AG20443 (cell line): ENCODE measurements at regions not wholly inside any gene's neighbourhood (a gene's known extent, or its start where the extent isn't known, plus 50 kb on each side); places are given as distances from the start of the nearest gene placed in this dataset.

Experiments used
- DNase-seq: peaks from one replicate; pipeline ENCODE4 v3.0.0; 2012; ENCODE audit warnings: low spot score, mixed read lengths

DNA sequence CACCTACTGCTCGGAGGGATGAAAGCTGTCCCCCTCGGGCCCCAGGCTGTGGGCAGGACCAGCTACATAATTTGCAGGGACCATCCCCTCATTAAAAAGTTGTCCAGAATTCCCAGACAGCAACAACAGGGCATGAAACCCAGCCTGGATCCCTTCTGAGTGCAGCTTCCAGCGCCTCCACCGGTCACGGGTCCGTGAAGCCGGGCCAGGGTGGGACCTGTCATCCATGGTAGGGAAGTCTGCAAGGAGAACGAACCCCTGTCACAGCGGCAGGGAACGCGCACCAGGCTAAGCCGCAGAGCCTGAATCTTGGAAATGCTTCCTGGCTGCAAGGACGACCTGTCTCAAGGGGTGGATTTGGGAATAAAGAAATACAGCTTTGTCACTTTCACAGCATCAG, 214.2 kb downstream of the RBFOX3 start:
- DNase-seq = no peak

DNA sequence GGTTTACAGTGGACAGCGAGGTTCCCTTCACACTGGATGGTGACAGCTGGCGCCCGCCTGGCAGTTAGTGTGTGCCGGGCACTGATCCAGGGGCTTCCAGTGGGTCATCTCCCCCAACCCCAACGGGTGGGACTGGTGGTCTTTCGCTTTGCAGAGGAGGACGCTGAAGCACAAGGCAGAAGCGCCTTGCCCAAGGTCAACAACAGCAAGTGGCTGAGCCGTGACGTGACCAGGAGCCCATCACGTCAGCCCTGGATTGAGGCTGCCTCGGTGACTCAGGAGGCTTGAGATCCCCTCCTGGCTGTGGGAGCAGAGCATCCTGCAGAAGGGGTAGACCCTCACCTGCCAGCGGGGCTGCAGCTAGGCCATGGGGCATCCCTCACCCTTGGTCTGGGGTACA, 215.3 kb downstream of the RBFOX3 start:
- no peak for DNase-seq

DNA sequence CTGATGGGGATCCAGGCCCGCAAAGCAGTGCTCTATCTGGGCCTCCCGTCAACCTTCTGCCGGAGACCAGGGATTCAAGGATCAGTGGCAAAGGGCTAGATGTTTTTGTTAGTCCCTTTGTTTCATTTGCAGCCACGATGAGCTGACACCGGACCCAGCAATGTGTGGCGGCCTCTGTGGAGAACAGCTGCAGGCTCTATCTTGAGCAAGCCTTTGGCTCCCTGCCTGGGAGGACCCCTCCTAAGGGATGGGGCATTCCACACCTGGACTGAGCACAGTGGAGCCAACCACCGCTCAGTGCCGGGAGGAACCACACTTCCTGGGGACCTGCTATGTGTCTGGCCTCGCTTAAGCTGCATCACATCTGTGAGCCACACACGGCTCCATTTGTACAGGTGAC, 215.8 kb downstream of the RBFOX3 start:
- DNase-seq = no peak

DNA sequence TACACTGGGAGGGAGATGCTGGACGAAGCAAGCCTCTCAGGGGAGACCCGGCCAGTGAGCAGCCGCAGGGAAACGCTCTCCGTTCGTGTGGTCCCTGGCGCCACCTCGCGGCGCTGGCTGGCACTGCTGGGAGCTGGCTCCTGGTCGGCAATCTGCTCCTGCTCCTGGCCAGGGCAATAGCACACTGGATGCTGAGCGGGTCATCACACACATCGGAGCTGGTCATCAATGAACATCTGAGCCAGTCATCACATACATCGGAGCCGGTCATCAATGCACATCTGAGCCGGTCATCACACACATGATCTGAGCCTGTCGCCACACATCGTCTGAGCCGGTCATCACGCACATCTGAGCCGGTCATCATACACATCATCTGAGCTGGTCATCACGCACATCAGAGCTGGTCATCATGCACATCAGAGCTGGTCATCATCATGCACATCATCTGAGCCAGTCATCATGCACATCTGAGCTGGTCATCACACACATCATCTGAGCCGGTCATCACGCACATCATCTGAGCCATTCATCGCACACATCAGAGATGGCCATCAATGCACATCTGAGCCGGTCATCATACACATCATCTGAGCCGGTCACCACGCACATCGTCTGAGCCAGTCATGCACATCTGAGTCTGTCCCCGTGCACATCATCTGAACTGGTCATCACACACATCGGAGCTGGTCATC, 217.3 kb downstream of the RBFOX3 start:
- peak; percentile 93 for DNase-seq

DNA sequence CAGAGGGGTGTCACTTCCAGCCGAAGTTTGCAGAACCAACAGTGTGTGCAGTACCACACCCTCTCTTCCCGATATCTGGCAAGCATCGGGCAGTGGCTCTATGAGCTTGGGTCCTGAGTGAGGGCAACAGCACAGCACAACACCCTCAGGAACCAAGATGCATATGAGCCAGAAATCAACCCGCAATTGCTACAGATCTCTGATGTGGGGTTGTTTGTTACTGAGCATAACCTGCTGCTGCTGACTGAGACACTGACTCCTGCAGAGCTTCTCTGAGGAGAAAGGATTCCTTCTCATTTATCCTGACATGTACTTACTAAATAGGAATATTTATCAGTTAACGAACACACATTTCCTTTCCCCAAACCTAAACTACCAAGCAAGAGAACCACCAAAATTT, 218.3 kb downstream of the RBFOX3 start:
- DNase-seq = no peak

DNA sequence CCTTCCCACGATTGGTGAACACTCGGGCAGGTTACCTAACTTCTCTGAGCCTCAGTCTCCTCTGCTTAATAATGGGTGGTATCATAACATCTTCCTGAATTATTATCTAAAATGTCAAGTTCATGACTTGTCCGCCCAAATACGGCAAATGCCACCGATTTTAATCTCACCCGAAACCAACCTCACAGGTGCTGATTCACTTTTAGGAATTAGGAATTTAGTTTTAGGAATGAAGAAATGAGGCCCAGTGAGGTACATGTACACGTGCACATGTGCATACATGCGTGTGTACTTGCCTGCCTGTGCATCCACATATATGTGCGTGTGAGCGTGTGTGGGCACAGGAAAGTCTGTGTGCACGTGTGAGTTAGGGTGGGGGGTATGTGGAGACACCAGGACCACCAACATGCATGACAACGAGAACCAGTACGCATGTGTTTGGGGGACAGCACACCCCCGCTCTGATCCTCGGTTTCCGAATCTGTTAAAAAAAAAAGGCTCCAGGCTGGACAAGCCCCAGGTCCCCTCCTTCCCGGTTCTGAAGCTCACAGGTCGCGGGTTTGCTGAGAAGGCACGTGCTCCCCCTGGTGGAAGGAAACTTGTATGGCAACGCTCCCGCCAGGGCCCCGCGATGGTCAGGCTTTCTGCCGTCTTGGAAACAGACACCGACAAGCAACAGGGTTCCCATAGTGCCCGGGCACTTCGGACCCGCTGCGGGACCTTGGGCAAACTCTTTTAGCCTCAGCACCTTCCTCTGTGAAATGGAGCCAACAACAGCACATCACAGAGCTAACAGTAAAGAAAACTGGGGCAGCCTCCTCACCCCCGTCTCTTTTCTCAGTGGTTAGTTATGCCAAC, 219.2 kb downstream of the RBFOX3 start:
- peak; percentile 91 for DNase-seq

DNA sequence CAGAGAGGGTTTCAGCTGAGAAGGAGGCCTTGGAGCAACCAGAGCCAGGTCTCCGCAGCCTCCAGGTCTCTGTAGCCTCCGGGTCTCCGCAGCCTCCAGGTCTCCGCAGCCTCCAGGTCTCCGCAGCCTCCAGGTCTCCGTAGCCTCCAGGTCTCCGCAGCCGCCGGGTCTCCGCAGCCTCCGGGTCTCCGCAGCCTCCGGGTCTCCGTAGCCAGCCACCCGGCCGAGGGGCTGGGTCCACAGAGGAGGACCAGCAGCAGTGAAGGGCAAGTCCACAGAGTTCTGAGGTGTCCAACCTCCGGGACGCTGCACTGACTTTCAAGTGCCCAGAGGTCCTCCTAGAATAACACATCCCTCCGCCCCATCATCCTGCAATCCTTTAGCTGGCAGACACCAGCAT, 221.0 kb downstream of the RBFOX3 start:
- DNase-seq = no peak

DNA sequence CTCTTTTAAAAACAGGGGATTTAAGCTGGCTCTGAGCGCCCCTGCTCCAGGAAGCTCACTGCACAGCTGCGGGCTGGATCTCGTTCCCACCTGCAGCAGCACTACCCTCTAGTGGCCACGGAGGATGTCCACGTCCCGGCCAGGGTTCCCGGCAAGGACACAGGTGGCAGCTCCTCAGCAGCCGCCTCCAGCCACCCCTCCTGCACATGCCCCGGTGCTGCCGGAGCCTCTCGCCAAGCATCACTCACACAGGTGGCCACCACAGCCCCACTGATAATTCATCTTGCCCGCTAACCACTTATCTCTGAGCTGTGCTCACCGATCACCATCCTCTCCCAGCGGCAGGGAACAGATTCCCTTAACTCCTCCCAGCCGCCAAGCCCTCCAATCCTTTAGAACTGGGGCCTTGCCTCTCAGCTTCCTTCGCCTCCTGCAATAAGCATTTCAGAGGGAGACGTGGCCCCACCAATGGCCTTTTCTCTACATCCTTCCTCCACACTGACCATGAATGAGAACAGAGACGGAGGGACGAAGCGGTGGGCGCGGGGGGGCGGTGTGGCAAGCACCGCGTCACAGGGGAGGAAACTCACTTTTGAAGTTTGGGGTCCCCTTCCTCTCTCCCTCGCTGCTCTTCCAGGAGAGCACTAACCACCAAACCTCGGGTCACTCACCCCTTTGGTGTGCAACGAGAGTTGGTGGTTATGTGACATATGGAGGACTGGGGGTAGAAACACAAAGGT, 222.1 kb downstream of the RBFOX3 start:
- DNase-seq = peak; percentile 89

DNA sequence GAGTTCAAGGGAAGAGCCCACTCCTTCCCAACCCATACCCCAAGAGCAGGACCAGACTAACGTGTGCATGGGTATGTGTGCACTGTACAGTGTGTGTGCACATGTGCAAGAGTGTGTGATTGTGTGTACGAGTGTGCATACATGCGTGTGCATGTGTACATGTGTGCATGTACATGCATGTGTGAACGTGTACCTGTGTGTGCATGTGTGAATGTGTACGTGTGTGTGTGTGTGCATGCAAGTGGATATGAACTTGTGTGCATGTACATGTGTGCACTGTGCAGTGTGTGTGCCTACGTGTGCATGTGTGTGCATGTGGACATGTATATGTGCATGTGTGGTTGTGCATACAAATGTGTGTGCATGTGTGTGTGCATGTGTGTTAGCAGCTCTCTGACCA, 223.1 kb downstream of the RBFOX3 start:
- no peak for DNase-seq

DNA sequence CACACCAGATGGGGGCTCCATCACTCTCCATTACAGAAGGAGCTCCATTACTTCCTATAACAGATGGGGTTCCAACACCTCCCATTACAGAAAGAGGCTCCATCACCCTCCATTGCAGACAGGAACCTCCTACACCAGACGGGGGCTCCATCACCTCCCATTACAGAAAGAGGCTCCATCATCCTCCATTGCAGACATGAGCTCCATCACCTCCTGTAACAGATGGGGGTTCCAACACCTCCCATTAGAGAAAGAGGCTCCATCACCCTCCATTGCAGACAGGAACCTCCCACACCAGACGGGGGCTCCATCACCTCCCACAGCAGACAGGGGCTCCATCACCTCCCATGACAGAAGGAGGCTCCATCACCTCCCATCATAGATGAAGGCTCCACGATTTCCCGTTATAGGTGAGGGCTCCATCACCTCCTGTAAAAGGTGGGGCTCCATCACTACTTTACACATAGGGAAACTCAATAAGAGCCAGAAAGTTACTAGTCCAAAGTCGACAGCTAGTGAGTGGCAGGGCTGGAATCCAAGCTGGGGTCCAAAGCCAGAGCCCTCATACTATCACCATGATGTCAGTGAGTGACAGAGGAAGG, 224.8 kb downstream of the RBFOX3 start:
- no peak for DNase-seq

DNA sequence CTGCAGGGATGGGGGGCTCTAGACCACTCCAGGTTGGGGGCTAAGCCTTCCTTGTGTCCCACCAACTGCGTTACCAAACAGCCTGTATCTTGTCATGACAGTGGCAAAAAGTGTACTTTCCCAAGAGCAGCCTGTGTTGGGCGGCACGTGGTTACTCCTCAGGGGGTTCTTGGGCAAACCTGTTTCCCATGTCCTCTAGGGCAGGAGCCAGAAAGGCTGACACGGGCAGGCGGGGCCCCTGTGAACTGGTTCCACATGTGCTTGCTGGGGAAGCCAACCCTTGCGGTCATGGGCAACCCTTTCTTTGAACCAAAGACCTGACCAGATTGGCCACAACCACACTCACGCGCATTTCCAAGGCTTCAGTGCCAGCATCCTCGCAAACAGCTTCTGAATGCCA, 228.5 kb downstream of the RBFOX3 start:
- DNase-seq = no peak

DNA sequence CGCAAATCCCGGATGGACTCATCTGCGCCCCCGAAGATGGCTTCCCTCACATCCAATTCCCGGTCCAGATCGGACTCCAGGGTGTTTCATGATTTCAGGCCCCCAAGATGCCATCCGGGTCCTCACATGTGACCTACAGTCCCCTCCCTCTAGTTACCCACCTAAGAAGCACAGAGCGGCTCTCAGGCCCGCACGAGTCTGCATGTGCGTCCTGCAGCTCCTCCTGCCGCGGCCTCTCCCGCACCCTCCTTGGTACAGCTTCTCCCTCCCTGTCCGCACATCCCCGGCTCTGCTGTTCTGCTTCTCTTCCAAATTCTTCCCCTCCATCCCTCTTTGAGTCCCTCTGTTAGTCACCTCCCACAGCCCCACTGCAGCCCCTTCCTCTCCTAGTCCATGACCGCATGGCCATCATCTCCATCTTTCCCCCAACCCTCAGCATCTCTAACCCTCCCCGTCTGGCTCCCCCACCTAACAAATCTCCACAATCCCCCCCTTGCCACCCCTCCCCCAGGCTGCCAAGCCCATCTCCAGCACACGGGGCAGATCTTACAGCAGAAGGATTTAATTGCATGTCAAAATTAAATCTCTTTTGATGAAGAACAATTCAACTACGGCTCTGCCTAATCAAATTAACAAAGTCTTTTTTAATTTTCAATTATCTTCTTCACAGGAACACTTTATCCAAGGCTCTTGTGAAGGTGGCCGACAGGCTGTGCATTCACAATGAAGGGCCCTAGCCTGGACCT, 231.0 kb downstream of the RBFOX3 start:
- DNase-seq = no peak

DNA sequence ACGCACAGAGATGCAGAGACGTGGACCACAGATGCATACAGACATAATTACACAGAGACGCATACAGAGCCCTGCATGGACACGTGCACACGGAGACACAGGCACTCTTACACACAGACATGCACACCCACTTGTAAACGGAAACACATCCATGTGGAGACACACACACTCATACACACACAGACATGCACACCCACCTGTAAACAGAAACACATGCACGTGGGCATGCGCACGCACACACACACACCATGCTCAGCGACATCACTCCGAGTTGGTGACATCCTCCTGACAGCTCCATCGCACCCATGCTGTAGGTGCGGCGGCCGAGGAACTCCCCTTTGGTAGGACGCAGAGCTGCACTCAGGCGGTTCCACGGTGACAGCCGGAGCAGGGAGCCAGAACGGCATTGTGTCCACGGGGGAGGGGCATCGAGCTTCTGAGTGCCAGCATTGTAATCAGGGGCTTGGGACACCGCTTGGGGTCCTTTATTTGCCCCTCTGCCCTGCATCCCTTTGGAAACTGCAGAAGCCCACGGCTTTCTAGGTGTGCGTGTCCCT, 233.5 kb downstream of the RBFOX3 start:
- no peak for DNase-seq

DNA sequence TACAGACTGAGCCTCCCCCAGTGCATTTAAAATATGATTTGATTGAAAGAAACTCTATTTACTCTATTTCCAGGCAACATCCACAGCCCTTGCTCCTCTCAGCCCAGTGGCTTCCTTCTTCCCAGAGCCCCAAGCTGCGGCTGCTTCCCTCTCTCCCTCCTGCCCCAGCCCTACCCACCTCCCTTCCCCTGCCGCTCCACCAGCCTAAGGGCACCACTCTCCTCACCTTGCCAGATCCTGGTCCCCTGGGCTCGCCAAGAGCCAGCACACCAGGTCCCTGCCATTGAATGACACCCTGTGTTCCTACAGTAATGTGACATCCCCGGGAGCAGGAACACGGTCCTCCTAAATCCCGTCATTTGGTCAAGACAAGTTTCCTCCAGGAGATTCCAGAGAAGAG, 236.0 kb downstream of the RBFOX3 start:
- DNase-seq = no peak

DNA sequence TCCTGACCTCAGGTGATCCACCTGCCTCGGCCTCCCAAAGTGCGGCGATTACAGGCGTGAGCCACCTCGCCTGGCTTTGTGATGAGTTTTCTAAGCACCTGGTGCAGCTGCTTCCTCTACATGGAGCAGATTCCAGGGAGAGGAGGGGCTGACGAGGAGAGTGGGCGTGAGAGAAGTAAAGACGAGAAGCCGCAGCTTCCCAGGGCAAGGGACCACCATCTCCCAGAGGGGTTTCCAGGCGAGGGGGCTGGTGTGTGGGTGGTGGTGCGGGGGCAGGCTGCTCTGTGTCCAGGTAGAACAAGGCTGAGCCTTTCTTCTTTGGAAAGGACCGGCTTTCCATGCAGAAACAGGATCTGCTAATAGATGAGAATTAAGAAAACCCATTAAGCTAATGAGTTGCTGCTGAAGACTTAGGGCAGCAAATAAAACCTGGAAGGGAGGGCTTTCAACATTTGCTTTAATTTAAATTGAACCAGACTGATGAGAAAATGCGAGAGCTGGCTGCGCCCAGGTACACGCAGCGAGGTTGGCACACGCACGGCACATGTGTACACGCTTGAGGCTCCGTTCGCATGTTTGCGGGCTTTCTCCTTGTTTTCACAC, 236.7 kb downstream of the RBFOX3 start:
- no peak for DNase-seq

DNA sequence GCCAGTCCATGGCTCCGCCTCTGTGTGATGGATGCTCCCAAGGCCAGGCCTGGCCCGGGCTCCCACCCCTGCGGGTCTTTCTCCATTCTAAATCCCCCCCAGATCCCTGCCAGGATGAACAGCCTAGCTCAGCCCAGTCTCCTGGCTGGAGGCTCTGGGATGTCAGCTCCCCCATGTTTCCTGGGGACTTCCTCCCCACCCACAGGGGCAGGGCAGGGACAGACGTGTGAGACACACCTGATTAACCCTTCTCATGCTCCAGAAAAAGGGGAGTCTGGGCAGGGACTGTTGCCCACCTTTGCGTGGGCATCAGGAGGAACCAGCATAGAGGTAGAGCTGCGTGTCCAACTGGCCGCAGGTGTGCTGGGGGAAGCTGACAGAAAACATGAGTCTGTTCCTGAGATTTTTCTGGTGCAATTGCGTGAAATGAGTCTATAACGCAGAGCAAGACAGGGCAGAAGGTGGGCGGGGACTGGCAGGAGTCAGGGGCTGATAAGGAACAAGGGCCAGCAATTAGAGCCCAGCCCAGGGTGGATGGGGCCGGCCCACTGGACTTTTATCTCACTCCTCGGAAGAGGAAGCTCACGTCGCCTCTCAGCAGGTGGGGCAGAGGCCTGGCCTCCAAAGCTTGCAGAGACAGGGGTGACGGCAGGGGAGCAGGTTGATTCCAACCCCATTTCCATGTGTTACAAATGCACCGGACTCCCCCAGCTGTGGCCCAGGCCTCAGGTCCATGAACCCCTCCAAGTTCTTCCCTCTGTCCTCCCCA, 238.2 kb downstream of the RBFOX3 start:
- no peak for DNase-seq

DNA sequence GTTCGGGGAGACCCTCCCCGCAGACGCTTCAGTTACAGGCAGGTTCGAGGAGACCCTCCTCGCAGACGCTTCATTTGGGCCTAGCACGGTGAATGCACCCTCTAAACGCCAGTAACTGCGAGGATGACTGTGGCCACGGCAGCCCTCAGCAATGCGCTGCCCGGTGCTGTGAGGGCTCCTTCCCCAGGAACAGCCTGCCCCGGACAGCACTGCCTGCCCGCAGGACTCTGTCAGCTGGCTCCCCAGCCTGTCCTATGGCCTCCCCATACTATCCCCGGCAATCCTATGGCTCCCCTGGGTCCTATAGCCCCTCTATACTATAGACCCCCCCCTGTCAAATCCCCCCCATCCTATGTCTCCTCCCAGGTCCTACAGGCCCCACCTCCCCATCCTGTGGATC, 238.9 kb downstream of the RBFOX3 start:
- DNase-seq = no peak

DNA sequence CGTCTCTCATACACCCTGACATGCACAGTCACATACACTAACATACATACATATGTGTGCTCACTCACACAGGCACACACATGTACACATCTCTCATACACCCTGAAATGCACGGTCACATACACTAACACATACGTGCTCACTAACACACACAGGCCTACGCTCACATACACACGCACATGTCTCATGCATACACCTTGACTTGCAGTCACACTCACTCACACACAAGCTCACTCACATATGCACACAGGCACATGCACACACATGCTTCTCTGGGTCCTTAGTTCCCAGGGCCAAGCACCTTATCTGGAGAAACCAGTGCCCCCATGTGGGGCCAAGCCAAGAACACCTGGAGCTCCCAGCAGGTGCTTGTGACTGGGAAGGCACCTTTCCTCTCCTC, 240.3 kb downstream of the RBFOX3 start:
- DNase-seq = no peak

DNA sequence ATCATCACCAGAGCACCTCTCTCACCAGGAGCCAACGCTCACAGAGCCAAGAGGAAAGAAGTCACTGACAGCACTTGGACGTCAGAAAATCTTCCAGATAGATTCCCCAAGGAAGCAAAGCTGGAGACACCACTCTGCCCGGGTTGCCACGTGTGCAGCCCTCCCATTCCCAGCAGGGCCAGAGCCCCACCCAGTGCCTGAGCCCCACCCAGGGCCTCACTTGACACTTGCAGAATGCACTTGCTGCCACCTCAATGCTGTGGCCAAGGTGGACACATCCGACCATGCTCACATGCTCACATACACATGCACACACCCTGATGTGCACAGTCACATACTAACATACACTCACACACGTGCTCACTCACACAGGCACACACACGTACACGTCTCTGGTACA, 240.7 kb downstream of the RBFOX3 start:
- no peak for DNase-seq

DNA sequence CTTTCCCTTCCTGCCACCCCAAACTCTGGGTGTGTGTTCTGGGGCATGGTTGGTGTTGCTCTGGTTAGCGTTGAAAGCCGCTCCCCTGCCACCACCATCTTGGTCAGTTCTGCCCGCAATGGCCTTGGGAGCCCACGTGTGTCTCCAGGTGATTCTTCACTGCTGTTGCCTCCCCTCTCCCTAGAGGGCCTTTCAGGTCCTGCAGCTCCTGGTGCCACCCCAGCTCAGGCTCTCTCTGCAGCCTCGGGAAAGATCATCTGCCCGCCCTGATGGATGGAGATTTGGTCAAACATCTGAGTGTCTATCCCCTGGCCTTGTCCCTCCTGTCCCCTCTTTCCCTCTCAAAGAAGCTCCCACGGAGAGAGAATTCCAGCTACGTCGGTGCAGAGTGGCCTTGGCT, 241.3 kb downstream of the RBFOX3 start:
- no peak for DNase-seq
